Cardiac septum (tissue), 1 donor: ENCODE measurements at regions not wholly inside any gene's neighbourhood (a gene's known extent, or its start where the extent isn't known, plus 50 kb on each side); places are given as distances from the start of the nearest gene placed in this dataset.
"Not testable (repeated sequence)": the region's sequence is repeated elsewhere in the genome, so short reads cannot be mapped to it uniquely, and the experiment has no call there.

Source experiments
- DNase-seq: peaks from one replicate; pipeline ENCODE4 v3.0.0-alpha.2; 2020; ENCODE audit warnings: low spot score
- intact Hi-C: fragments of 100-400 bp; cut with DNase I; formaldehyde crosslinking; loops from one replicate; pipeline ENCODE4 v1.14.0; 2022
- donor health status: DM: no; HTN: no; CAD: no.

DNA sequence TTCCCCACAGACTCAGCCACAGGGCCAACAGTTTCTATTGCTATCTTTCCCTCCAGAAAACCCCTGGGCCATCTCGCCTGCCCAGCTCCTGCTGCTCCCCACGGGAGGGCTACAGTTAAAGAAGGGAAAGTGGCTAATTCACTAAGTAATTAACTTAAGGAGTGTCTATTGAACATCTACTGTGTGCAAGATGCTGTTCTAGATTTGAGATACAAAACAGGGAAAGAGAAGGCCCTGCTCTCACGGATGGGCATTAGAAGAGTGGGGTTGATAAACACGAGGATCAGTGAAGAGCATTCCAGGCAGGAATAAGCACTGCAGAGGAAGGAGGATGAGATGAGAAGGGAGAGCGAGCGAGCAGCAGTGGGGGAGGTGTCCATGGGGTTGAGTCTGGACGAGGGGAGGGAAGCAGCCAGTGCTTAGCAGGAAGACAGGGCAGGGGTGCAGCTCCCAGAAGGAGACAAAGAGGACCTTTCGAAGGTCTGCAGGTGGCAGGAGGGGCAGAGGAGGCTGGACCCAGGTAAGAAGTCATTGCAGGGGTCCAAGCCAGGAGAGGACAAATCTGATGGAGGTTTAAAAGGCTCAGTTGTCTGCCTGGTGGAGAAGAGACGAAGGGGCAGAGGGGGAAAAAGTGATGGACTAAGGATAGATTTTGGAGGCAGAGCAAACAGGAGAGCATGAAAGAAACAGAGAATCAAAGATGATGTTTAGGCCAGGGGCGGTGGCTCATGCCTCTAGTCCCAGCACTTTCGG, 64.7 kb downstream of the KLF15 start:
- no peak for DNase-seq
- intact Hi-C loops: no loop called here

DNA sequence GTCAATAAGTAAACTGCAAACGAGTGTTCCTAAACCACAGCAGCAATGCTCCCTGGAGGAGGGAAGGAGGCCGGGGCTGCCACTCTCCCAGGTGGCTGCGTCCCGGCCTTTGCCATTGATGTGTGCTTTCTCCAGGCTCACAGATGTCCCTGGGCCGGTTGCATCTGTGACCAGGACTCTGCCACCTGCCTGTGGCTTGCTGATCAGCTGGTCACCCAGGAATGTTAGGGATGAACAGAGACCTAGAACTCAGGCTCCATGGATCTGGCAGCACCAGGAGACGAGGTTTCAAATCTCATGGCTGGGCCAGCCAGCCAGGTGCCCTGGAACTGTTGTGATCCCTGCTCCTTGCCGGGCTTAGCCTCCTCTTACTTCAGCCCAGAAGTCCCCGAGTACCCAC, 65.7 kb downstream of the KLF15 start:
- intact Hi-C loops: no loop called here
- no peak for DNase-seq

DNA sequence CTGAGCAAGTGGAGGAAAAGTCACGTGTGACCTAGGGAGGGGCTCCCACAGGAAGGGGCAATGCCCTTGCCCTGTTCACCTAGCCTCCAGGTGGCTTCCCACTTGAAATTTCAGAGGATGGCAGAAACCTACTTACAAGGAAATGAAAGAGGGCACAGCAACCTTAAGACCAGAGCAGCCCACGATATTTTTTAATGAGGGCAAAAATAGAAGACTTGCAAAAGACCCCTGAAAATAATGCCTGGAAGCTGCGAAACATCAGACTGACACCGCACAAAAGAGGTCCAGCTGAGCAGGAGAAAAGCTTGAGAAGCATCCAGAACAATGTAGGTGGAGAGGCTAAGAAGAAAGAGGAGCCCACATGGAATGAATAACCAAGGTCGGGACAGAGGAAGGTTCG, 66.1 kb downstream of the KLF15 start:
- no peak for DNase-seq
- intact Hi-C loops: no loop called here

GRCh38 chr3:126290325-126290724, 66.9 kb downstream of the KLF15 start:
- intact Hi-C loops: no loop called here
- DNase-seq: no peak

- no peak for DNase-seq
- intact Hi-C loops: loop anchor here (5.0 kb wide), 1 partner anchor 68 kb away; the partner anchor contains the start of gene KLF15
Measured at GRCh38 chr3:126289096-126289495, 68.1 kb downstream of the KLF15 start.

DNA sequence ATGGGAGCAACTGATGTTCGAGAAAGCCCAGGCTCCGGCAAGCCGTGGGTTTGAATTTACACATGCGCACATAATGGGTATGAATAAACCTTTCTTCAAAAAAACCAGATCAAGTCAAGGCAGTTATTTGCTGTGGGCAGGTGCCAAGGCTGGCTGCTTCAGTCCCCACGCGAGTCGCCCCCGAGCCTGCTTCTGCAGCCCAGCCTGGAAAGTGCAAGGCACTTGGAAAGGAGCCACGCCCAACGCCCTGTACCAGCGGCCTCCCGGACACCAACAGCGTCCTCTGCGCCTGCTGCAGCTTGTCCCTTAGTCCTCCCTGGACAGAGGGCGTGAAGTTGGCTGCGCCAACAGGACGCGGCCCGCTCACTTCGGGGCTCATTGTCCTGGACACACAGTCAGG, 68.9 kb downstream of the KLF15 start:
- DNase-seq: no peak
- intact Hi-C loops: loop anchor here (5.0 kb wide), 1 partner anchor 69 kb away; the partner anchor contains the start of gene KLF15

- DNase-seq: no peak
- intact Hi-C loops: loop anchor here (2.0 to 5.0 kb wide), 2 partner anchors 21 to 70 kb away; partner anchors contain the start of gene KLF15
Measured at GRCh38 chr3:126287536-126288241, 69.5 kb downstream of the KLF15 start.

GRCh38 chr3:126287171-126287535, 70.1 kb downstream of the KLF15 start:
- intact Hi-C loops: loop anchor here (2.0 to 5.0 kb wide), 2 partner anchors 20 to 70 kb away; partner anchors contain the start of gene KLF15
- no peak for DNase-seq

GRCh38 chr3:126285369-126285768, 71.8 kb downstream of the KLF15 start:
- no peak for DNase-seq
- intact Hi-C loops: loop anchor here (5.0 kb wide), 1 partner anchor 72 kb away; the partner anchor contains the start of gene KLF15

DNA sequence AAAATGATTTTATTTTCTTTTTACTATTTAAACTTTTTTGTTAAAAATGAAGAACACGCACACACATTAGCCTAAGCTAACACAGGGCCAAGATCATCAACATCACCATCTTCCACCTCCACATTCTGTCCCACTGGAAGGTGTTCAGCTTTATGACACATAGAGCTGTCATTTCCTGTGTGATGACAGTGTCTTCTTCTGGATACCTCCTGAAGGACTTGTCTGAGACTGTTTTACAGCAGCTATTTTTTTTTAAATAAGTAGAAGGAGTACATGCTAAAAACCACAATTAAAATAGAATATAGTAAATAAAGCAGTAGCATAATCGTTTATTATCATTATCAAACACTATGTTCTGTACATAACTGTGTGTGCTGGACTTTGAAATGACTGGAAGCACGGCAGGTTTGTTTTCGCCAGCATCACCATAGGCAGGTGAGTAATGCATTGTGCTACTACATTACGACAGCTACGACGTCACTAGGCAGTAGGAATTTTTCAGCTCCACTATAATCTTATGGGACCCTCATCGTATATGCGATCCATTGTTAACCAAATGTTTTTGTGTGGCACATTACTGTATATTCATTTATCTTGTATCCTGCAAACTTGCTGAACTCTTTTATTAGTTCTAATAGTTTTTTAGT, 72.8 kb downstream of the KLF15 start:
- no peak for DNase-seq
- intact Hi-C loops: no loop called here

DNA sequence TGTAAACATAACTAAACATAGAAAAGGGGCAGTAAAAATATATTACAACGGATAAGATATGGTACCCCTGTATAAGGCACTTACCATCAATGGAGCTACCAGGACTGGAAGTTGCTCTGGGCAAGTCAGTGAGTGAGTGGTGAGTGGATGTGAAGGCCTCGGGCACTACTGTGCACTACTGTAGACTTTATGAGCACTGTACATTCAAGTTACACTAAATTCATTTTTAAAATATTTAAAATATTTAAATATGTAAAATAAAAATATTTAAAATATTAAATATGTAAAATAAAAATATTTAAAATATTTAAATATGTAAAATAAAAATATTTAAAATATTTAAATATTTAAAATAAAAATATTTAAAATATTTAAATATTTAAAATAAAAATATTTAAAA, 73.6 kb downstream of the KLF15 start:
- intact Hi-C loops: not testable (repeated sequence)

DNA sequence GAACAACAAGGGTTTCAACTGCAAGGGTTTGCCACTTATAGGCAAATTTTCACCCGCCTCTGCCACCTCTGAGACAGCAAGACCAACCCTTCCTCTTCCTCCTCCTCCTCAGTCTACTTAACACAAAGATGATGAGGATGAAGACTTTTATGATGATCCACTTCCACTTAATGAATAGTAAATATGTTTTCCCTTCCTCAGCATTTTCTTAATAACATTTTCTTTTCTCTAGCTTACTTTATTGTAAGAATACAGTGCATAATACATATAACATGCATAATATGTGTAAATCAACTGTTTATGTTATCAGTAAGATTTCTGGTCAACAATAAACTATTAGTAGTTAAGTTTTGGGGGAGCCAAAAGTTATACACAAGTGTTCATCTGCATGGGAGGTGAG, 77.4 kb downstream of the KLF15 start:
- DNase-seq: no peak
- intact Hi-C loops: no loop called here

More for the DNA sequence above, 73.6 kb downstream of the KLF15 start:
- not testable (repeated sequence) for DNase-seq

DNA sequence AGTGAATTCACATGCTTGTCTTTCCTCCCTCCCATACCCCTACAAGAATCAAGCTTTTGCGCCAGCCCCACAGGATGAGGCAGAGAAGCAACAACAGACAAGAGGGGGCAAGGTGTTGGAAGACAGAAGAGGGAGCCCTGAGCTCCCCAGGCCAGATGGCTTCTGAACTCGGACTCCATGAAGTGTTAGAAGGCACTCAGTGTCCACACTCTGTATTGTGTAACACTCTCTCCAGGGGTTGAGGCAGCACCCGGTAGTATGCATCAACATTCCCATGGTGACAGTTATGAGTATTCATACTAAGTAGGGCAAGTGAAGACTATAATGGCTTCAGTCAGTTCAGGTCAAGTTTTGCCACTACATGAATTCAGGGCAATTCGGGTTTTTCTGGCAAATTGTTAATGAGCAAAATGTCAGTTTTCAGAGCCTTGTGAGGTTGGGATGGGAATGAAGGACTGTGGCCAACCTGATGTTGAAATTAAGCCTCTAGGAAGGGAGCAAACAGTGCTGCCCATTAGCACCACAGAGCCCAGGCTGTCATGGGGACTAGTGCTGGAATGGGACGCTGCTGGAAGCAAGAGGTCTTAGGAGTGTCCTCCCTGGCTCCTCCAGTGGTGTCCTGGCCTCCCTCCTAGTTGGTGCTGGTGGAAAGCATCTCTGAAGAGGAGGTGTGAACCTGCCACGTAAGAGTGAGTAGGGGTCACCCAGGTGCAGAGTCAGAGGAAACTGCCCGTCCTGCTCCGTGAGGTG, 79.4 kb downstream of the KLF15 start:
- intact Hi-C loops: no loop called here
- no peak for DNase-seq

- no peak for DNase-seq
- intact Hi-C loops: no loop called here
Measured at GRCh38 chr3:126275620-126275904, 81.6 kb downstream of the KLF15 start.

DNA sequence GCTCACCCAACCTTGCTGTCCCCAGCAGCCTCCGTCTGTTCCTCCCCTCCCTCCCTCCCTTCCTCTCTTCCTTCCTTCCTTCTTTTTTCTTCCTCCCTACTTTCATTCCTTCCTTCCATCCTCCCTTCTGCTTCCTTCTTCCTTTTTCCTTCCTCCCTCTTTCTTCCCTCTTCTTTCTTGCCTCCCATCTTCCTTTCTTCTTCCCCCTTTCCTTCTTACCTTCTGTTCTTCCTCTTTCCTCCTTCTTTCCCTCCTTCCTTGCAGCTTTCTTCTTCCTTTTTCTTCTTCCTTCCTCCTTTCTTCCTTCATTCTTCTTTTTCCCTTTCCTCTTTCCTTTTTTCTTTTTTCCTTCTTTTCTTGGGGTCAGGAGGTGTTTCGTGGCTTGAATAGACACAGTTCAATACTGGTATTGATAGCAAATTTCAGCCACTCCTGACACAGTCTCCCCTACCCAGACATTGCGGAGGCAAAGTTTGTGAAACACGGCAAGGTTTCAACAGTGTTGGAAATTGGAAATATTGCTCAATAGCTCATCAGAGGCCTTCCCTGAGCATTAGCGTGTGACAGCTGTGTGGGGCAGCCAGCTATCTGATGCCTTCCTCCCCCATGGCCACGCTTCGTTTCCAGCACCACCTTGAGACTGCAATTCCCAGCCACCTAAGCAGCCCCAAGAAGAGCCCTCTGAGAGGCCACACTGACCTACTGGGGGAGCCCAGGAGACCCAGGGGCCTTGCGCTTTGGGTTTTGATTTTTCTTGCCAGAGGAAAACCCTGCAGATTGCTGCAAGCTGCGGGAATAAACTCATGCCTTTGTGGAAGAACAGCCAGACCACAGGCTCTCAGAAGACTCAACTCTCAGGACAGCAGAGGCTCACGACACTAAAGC, 82.2 kb downstream of the KLF15 start:
- intact Hi-C loops: no loop called here
- DNase-seq: no peak

GRCh38 chr3:126270145-126270811, 86.9 kb downstream of the KLF15 start:
- DNase-seq: peak; percentile 79
- intact Hi-C loops: no loop called here

DNA sequence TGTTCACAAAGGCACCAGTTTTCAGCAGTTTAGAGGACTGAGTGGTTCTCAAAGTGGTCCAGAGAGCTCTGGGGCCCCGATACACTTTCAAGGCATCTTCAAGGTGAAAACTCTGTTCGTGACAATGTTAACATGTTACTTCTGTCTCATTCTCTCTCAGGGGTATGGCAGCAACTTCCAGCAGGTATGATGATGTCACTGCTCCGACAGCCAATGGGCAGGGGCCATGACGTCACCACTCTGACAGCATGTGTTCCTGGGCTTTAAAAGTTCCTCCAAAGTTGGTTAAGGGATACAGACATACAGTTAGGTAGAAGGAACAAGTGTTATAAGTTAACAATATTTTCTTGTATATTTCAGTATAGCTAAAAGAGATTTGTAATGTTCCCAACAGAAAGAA, 87.9 kb downstream of the KLF15 start:
- intact Hi-C loops: loop anchor here (5.0 kb wide), 1 partner anchor 33 kb away; no protein-coding TSS in a partner anchor

GRCh38 chr3:126268866-126269265, 88.3 kb downstream of the KLF15 start:
- intact Hi-C loops: loop anchor here (5.0 kb wide), 1 partner anchor 33 kb away; no protein-coding TSS in a partner anchor
- DNase-seq: no peak

More for the DNA sequence above, 87.9 kb downstream of the KLF15 start:
- DNase-seq: no peak
